K562 (cell line): ENCODE measurements at regions not wholly inside any gene's neighbourhood (a gene's known extent, or its start where the extent isn't known, plus 50 kb on each side); places are given as distances from the start of the nearest gene placed in this dataset.

Experiments used
- ATAC-seq: fragments of 200-7000 bp; cut with Tn5 transposase; 3 replicates; pipeline ENCODE4 v1.9.1; 2020; ENCODE audit warnings: moderate library complexity
- BruUV-seq: library from RNA; stranded (reverse); fragments of 400-500 nt; replicated peaks from 2 replicates; lab custom pipeline; 2021; lab: Mats Ljungman, UMichigan
- CTCF ChIA-PET: fragments of 300-600 bp; formaldehyde crosslinking; extraction: SDS; loops from one replicate; lab custom pipeline; 2021; ENCODE audit warnings: low intra/inter-chr PET ratio; lab: Yijun Ruan, JAX
- POLR2A ChIA-PET: fragments of 300-600, 350-650 bp; sonication (Branson Sonifier 250); formaldehyde crosslinking; extraction: SDS; loops from one replicate; lab custom pipeline; 2021; ENCODE audit warnings: antibody characterized with exemption, inconsistent platforms; lab: Yijun Ruan, JAX
- DNase-seq, 4 experiments: peaks; one replicate each; pipeline versions ENCODE4 v3.0.0 to v3.0.0-alpha.2; 2011 to 2018; ENCODE audit warnings: low spot score in 3 of 4, mixed read lengths in 3 of 4; ENCODE audit errors: extremely low read depth in 1 of 4
- FAIRE-seq: peaks from 2 replicates; lab custom pipeline; 2011; peaks lifted over from hg19 to GRCh38; lab: Jason Lieb, UNC
- H2AFZ ChIP-seq: 2 replicates; pipeline ENCODE4 v1.6.0; 2011; ENCODE audit warnings: low read depth, low read length, control low read depth, inconsistent platforms
- H3K27ac ChIP-seq: fragments of 200-600 bp; 3 replicates; pipeline ENCODE4 v1.8.0; 2011; ENCODE audit warnings: low read depth, mild to moderate bottlenecking, control low read depth, inconsistent platforms, low read length, moderate library complexity, mixed read lengths; ENCODE audit errors: extremely low read depth
- H3K27me3 ChIP-seq, 2 experiments: fragments of 300-600 bp in 1 of 2; 2 replicates in 1 of 2; 3 replicates in 1 of 2; pipeline versions ENCODE4 v1.6.0 to v1.8.0; 2011; ENCODE audit warnings: inconsistent platforms in 2 of 2, low read length in 2 of 2, mild to moderate bottlenecking in 1 of 2, mixed read lengths in 1 of 2, moderate library complexity in 1 of 2; ENCODE audit not compliant: control insufficient read depth in 2 of 2, insufficient read depth in 2 of 2
- H3K36me3 ChIP-seq: fragments of 300-600 bp; 3 replicates; pipeline ENCODE4 v1.8.0; 2011; ENCODE audit warnings: mild to moderate bottlenecking, low read length, inconsistent platforms; ENCODE audit not compliant: control insufficient read depth, insufficient read depth
- H3K4me1 ChIP-seq, 2 experiments: fragments of 200-600 bp in 1 of 2; replicated peaks in 1 of 2; 2 replicates in 1 of 2; 3 replicates in 1 of 2; pipeline versions ENCODE4 v1.5.1 to v1.8.0; 2011; ENCODE audit warnings: inconsistent platforms in 2 of 2, low read length in 2 of 2, mild to moderate bottlenecking in 1 of 2, mixed read lengths in 1 of 2, moderate library complexity in 1 of 2; ENCODE audit not compliant: control insufficient read depth in 2 of 2, insufficient read depth in 2 of 2
- H3K4me2 ChIP-seq: 2 replicates; pipeline ENCODE4 v1.6.1; 2011; ENCODE audit warnings: low read length, control low read depth, inconsistent platforms, mixed read lengths; ENCODE audit not compliant: insufficient read depth
- H3K4me3 ChIP-seq: fragments of 200-600 bp; sonication (generic), shearing (Covaris generic); 2 replicates; pipeline ENCODE4 v1.5.1; 2016; ENCODE audit warnings: control low read depth, inconsistent platforms
- H3K79me2 ChIP-seq: fragments of 200-600 bp; 3 replicates; pipeline ENCODE4 v1.8.0; 2011; ENCODE audit warnings: low read length, inconsistent platforms; ENCODE audit not compliant: control insufficient read depth, insufficient read depth
- H3K9ac ChIP-seq, 2 experiments: 2 replicates each; pipeline versions ENCODE4 v1.6.0 to v1.6.1; 2011; ENCODE audit warnings: low read depth in 2 of 2, low read length in 2 of 2, control low read depth in 1 of 2, inconsistent platforms in 1 of 2, mild to moderate bottlenecking in 1 of 2, mixed read lengths in 1 of 2; ENCODE audit not compliant: insufficient read depth in 1 of 2
- H3K9me1 ChIP-seq: one replicate; pipeline ENCODE4 v1.6.0; 2011; ENCODE audit warnings: inconsistent platforms, mild to moderate bottlenecking, low read length, moderate library complexity; ENCODE audit not compliant: control insufficient read depth, insufficient read depth
- H3K9me3 ChIP-seq: replicated peaks from 2 replicates; pipeline ENCODE4 v1.5.1; 2011; ENCODE audit warnings: low read depth, low read length, inconsistent platforms; ENCODE audit not compliant: control insufficient read depth, insufficient read depth
- H4K20me1 ChIP-seq: replicated peaks from 2 replicates; pipeline ENCODE4 v1.6.1; 2011; ENCODE audit warnings: low read length, inconsistent platforms, mixed read lengths; ENCODE audit not compliant: control insufficient read depth, insufficient read depth
- CBX8 ChIP-seq: fragments of 200-600 bp; sonication (generic); IDR thresholded peaks from 2 replicates; pipeline ENCODE4 v1.6.1; 2012; ENCODE audit warnings: borderline replicate concordance, mixed run types, low read depth, mild to moderate bottlenecking, moderate library complexity, mixed read lengths, low read length, control low read depth, inconsistent platforms; ENCODE audit not compliant: poor library complexity, severe bottlenecking; ENCODE audit errors: extremely low read depth
- ELK3 ChIP-seq: fragments of 450-650 bp; formaldehyde crosslinking; IDR thresholded peaks from 2 replicates; pipeline ENCODE4 v1.4.0; 2020; ENCODE audit warnings: mild to moderate bottlenecking
- EZH2 ChIP-seq: IDR thresholded peaks from 2 replicates; pipeline ENCODE4 v1.6.1; 2012; ENCODE audit warnings: low read depth, mild to moderate bottlenecking, inconsistent platforms, low read length, borderline replicate concordance
- HMBOX1 ChIP-seq: sonication (generic); IDR thresholded peaks from 2 replicates; pipeline ENCODE4 v1.6.1; 2016
- HMGXB4 ChIP-seq: sonication (generic); formaldehyde crosslinking; IDR thresholded peaks from 2 replicates; pipeline ENCODE4 v1.8.1; 2023; ENCODE audit warnings: mild to moderate bottlenecking, missing genetic modification reagents
- ID3 ChIP-seq, 2 experiments: fragments of 250-450 bp in 1 of 2; fragments of 450-650 bp in 1 of 2; sonication (Bioruptor Pico) in 1 of 2; IDR thresholded peaks; 2 replicates each; pipeline versions ENCODE4 v1.6.1 to v1.8.0; 2016 to 2021; ENCODE audit warnings: mild to moderate bottlenecking in 2 of 2, moderate library complexity in 2 of 2, missing compliant biosample characterization in 1 of 2, missing genetic modification characterization in 1 of 2
- MEF2D ChIP-seq: conservative IDR thresholded peaks from 2 replicates; pipeline ENCODE4 v1.6.1; 2016; ENCODE audit warnings: low read depth, missing genetic modification characterization, missing compliant biosample characterization
- NFIX ChIP-seq: fragments of 250-450 bp; sonication (Bioruptor Pico); IDR thresholded peaks from 2 replicates; pipeline ENCODE4 v1.4.0; 2020; ENCODE audit warnings: low read depth, mild to moderate bottlenecking, moderate library complexity
- POLR2H ChIP-seq: IDR thresholded peaks from 2 replicates; pipeline ENCODE4 v1.6.1; 2016; ENCODE audit warnings: missing genetic modification characterization, low read depth, mild to moderate bottlenecking, control low read depth, missing compliant biosample characterization, moderate library complexity
- SMARCA5 ChIP-seq: fragments of 450-650 bp; IDR thresholded peaks from 2 replicates; pipeline ENCODE4 v1.6.1; 2016
- SNAPC5 ChIP-seq: fragments of 250-450 bp; sonication (Bioruptor Pico); IDR thresholded peaks from 2 replicates; pipeline ENCODE4 v1.8.0; 2021; ENCODE audit warnings: moderate library complexity, mild to moderate bottlenecking, inconsistent platforms
- ZBTB8A ChIP-seq: fragments of 450-650 bp; IDR thresholded peaks from 2 replicates; pipeline ENCODE4 v1.6.1; 2018; ENCODE audit warnings: mild to moderate bottlenecking, moderate library complexity; ENCODE audit not compliant: partially characterized antibody
- ZNF280A ChIP-seq: fragments of 450-650 bp; IDR thresholded peaks from 2 replicates; pipeline ENCODE4 v1.6.1; 2018; ENCODE audit warnings: mild to moderate bottlenecking, low read depth; ENCODE audit not compliant: partially characterized antibody
- ZNF282 ChIP-seq: sonication (generic); formaldehyde crosslinking; IDR thresholded peaks from 2 replicates; pipeline ENCODE4 v1.8.1; 2023; ENCODE audit warnings: missing genetic modification reagents
- ZNF324 ChIP-seq: fragments of 250-450 bp; sonication (Bioruptor Pico); IDR thresholded peaks from 2 replicates; pipeline ENCODE4 v1.4.0; 2020; ENCODE audit warnings: mild to moderate bottlenecking
- ZNF408 ChIP-seq: fragments of 250-450 bp; sonication (Bioruptor Pico); IDR thresholded peaks from 2 replicates; pipeline ENCODE4 v1.4.0; 2020; ENCODE audit warnings: low read depth, mild to moderate bottlenecking, moderate library complexity
- ZNF707 ChIP-seq: fragments of 250-450 bp; sonication (Bioruptor Pico); conservative IDR thresholded peaks from 2 replicates; pipeline ENCODE4 v1.8.0; 2022; ENCODE audit warnings: inconsistent platforms, mild to moderate bottlenecking, moderate library complexity
- ZZZ3 ChIP-seq: fragments of 450-650 bp; IDR thresholded peaks from 2 replicates; pipeline ENCODE4 v1.6.1; 2016; ENCODE audit warnings: antibody characterized with exemption, mild to moderate bottlenecking, moderate library complexity
- in situ Hi-C: fragments of 300-500 bp; cut with MboI; formaldehyde crosslinking; loops from 4 replicates; pipeline ENCODE4 v1.15.0; 2018; ENCODE audit warnings: inconsistent platforms, mixed read lengths
- intact Hi-C: fragments of 100-400 bp; cut with micrococcal nuclease; formaldehyde crosslinking; loops from 2 replicates; pipeline ENCODE4 v1.14.2; 2022

GRCh38 chr13:26457212-26457611 lies 100.3 kb upstream of the WASF3 start:
- FAIRE-seq (no peak), DNase-seq (no peak), ATAC-seq (no peak)
- no peak overlapping the region for H3K27ac ChIP-seq
- no peaks in the 10 kb centered on the region for H3K9me1 ChIP-seq
- no peak overlapping the region for H3K4me2 ChIP-seq
- intact Hi-C loops (no loop called here), in situ Hi-C loops (no loop called here)
- peaks cover 0 to 4% of the 10 kb centered on the region in 2 experiments; a peak in 1 of 5 replicates for H3K27me3 ChIP-seq
- no peaks in the 10 kb centered on the region for H3K9me3 ChIP-seq
- H4K20me1 ChIP-seq: no peaks in the 10 kb centered on the region
- ChIA-PET CTCF (no interaction called here), POLR2A (interaction anchor here (0.6 to 1.6 kb wide), 2 partner anchors 12 to 19 kb away, joined by 3 to 4 read pairs; no protein-coding TSS in a partner anchor)
- no peak overlapping the region for H2AFZ ChIP-seq
- no peaks in the 10 kb centered on the region for H3K79me2 ChIP-seq
- H3K4me1 ChIP-seq: no peaks in the 10 kb centered on the region
- H3K4me3 ChIP-seq: no peak overlapping the region
- H3K9ac ChIP-seq: no peak overlapping the region
- no TSS peak for BruUV-seq
- no peaks in the 10 kb centered on the region for H3K36me3 ChIP-seq
- TF ChIP-seq ZZZ3 (no peak), ZBTB8A (no peak), SNAPC5 (CRISPR knock-in tag) (no peak), ZNF280A (no peak), MEF2D (tag) (no peak), ZNF408 (CRISPR knock-in tag) (no peak), ZNF707 (no peak), HMGXB4 (CRISPR knock-in tag) (no peak), POLR2H (tag) (no peak), ZNF324 (CRISPR knock-in tag) (no peak), ID3 (CRISPR knock-in tag; IDR thresholded peaks at IDR 0.05) (no peak), ID3 (tag; IDR thresholded peaks at IDR 0.05) (no peak), HMBOX1 (no peak), EZH2 (no peak), ZNF282 (no peak), SMARCA5 (no peak), ELK3 (CRISPR knock-in tag) (no peak), NFIX (CRISPR knock-in tag) (no peak), CBX8 (no peak)
